ENCODE measurements at regions not wholly inside any gene's neighbourhood (a gene's known extent, or its start where the extent isn't known, plus 50 kb on each side); places are given as distances from the start of the nearest gene placed in this dataset.

DNA sequence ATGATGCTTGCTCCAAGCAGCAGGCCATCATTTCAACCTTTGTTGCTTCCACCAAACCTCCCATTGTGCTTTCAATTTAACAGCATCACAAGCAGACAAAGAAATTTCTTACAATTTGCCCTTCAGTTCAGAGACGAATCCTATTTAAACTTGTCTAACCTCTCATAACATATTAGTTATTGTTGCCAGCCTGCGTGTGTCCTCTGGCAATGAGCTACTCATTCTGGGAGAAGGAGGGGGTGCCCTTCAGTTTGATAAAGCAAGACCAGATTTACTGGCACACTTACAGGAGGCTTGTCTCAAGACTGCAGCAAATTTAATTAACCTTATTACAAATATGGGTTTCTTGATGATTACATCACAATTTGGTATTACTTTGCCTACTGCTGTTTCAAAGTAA lies 203.6 kb upstream of the SOX5 start:
- no peak for DNase-seq
- WGBS, 2 donors: 26 to 28% methylated on average over 2 of the region's 2 CpGs
- Histone ChIP-seq H3K27ac (no peak overlapping the region), H3K4me3 (no peak overlapping the region), H3K9me3 (no peaks in the 10 kb centered on the region), H3K4me1 (no peaks in the 10 kb centered on the region), H3K36me3 (no peaks in the 10 kb centered on the region), H3K27me3 (no peaks in the 10 kb centered on the region)
- intact Hi-C loops (cut with DNase I): no loop called here
- TF ChIP-seq, protein P1, sequence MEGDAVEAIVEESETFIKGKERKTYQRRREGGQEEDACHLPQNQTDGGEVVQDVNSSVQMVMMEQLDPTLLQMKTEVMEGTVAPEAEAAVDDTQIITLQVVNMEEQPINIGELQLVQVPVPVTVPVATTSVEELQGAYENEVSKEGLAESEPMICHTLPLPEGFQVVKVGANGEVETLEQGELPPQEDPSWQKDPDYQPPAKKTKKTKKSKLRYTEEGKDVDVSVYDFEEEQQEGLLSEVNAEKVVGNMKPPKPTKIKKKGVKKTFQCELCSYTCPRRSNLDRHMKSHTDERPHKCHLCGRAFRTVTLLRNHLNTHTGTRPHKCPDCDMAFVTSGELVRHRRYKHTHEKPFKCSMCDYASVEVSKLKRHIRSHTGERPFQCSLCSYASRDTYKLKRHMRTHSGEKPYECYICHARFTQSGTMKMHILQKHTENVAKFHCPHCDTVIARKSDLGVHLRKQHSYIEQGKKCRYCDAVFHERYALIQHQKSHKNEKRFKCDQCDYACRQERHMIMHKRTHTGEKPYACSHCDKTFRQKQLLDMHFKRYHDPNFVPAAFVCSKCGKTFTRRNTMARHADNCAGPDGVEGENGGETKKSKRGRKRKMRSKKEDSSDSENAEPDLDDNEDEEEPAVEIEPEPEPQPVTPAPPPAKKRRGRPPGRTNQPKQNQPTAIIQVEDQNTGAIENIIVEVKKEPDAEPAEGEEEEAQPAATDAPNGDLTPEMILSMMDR (IDR thresholded peaks at IDR 0.05): no peak
- ATAC-seq: no peak
- FAIRE-seq: no peak

DNA sequence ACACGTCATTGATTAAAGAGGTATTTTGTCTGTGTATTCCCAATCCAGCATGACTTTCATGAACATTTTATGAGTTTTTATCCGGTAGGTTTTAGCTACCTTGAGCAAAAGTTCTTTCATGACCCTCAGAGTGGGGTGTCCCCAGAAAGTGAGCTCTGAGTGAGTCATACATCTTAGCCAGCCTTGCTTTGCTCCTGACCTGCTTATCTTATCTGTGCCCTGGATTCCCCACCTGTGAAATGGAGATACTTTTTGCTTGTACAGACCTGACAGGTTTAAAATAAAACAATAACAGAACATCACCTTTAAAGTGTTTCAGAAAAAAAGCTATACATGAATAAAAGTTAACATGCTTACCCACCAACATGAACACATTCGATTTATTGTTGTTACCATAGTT lies 202.8 kb upstream of the SOX5 start:
- Histone ChIP-seq H3K36me3 (no peaks in the 10 kb centered on the region), H3K27me3 (no peaks in the 10 kb centered on the region), H3K4me3 (no peak overlapping the region), H3K9me3 (no peaks in the 10 kb centered on the region), H3K4me1 (no peaks in the 10 kb centered on the region), H3K27ac (no peak overlapping the region)
- TF ChIP-seq, protein P1 (IDR thresholded peaks at IDR 0.05): no peak
- intact Hi-C loops (cut with DNase I): no loop called here
- WGBS, 2 donors: 31 to 45% methylated on average over 3 of the region's 3 CpGs
- no peak for ATAC-seq
- DNase-seq: no peak
- no peak for FAIRE-seq

DNA sequence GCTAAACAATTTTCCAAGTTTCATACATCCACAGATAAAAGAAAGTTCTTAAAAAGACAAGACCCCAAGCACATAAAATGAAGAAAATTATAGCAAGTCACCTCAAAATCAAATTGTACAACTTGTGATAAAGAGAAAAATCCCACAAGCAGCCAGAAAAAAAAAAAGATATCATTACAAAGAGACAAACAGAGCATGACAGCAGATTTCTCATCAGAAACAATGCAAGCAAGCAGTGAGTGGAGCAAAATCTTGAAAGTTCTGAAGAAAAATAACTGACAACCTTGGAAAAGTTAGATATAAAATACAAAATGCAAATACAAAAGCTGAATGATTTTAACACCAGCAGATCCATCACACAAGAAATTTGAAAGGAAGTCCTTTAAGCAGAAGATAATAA lies 194.5 kb upstream of the SOX5 start:
- Histone ChIP-seq H3K27me3 (no peaks in the 10 kb centered on the region), H3K27ac (no peak overlapping the region), H3K4me3 (no peak overlapping the region), H3K36me3 (no peaks in the 10 kb centered on the region), H3K4me1 (no peaks in the 10 kb centered on the region), H3K9me3 (no peaks in the 10 kb centered on the region)
- DNase-seq (no peak), ATAC-seq (no peak), FAIRE-seq (no peak)
- intact Hi-C loops (cut with DNase I): no loop called here
- TF ChIP-seq, protein P1 (IDR thresholded peaks at IDR 0.05): no peak

DNA sequence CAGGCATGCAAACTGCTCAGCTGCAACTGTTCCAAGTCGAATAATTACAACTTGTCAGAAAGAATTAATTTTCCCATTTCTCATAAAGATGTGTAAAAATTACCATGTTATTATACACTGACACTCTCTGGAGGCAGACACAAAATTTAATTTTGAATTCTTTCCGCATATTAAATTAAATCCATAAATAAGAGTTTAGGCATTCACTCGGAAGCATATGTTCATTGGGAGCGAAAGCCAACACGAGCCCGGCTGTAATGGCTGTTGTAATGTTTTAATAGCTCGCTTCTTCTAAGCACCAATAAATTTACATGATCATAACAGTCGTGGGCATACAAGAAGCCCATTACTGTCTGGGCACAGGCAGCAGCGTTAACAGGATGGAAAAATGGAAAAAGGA lies 189.6 kb upstream of the SOX5 start:
- no peaks in the 10 kb centered on the region for H3K27me3 ChIP-seq
- no peaks in the 10 kb centered on the region for H3K9me3 ChIP-seq
- ATAC-seq (no peak), FAIRE-seq (no peak), DNase-seq (no peak)
- intact Hi-C loops (cut with DNase I): no loop called here
- H3K27ac ChIP-seq: no peak overlapping the region
- 77 to 86% methylated on average over 9 of the region's 9 CpGs for WGBS, 2 donors
- no peak overlapping the region for H3K4me3 ChIP-seq
- no peaks in the 10 kb centered on the region for H3K36me3 ChIP-seq
- TF ChIP-seq, protein P1 (IDR thresholded peaks at IDR 0.05): no peak
- no peaks in the 10 kb centered on the region for H3K4me1 ChIP-seq

DNA sequence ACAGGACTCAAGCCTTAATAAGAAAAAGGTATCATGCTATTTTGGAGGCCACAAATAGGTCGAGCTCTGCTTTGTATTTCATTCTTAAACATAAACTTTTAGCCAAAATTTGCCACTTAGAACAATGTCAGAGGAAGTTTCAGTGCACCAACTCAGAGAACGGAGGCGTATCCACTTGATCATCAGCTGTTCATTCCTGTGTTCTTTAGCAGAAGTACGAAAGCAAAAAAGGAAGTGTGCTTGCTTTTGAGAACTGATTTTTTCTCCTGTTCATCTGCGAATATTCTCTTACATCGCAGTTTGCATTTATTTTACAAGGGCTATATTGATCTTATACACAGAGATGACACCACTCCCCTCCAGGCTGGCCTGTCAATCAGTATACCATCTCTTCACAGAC lies 188.6 kb upstream of the SOX5 start:
- H3K27me3 ChIP-seq: no peaks in the 10 kb centered on the region
- intact Hi-C loops (cut with DNase I): no loop called here
- ATAC-seq (no peak), DNase-seq (no peak), FAIRE-seq (no peak)
- H3K4me3 ChIP-seq: no peak overlapping the region
- TF ChIP-seq, protein P1 (IDR thresholded peaks at IDR 0.05): no peak
- WGBS, 2 donors: 69 to 75% methylated on average over 6 of the region's 6 CpGs
- no peaks in the 10 kb centered on the region for H3K4me1 ChIP-seq
- no peaks in the 10 kb centered on the region for H3K36me3 ChIP-seq
- H3K9me3 ChIP-seq: no peaks in the 10 kb centered on the region
- no peak overlapping the region for H3K27ac ChIP-seq

Measured in pancreas (tissue), 10 donors.